ENCODE measurements at regions not wholly inside any gene's neighbourhood (a gene's known extent, or its start where the extent isn't known, plus 50 kb on each side); places are given as distances from the start of the nearest gene placed in this dataset.

GRCh38 chr18:40984856-40985255 is 970.2 kb upstream of the PIK3C3 start:
- no peaks in the 10 kb centered on the region for H3K36me3 ChIP-seq (ENCODE audit: control insufficient read depth in 4 of 4, insufficient read depth in 3 of 4, low read depth in 1 of 4, low read length in 3 of 4)
- H3K4me1 ChIP-seq (ENCODE audit: control insufficient read depth in 4 of 4, insufficient read depth in 4 of 4, low read length in 3 of 4) = peaks cover 0 to 1% (median 0%) of the 10 kb centered on the region in 4 donors
- no peak for TF ChIP-seq MAX (IDR thresholded peaks at IDR 0.05)
- TF ChIP-seq RAD21 (IDR thresholded peaks at IDR 0.05) = no peak
- H3K9me3 ChIP-seq (ENCODE audit: control insufficient read depth in 4 of 4, low read length in 3 of 4) = no peaks in the 10 kb centered on the region
- no peak for DNase-seq (ENCODE audit: low spot score)
- H3K27ac ChIP-seq (ENCODE audit: low read depth in 1 of 2, low read length in 2 of 2) = no peak overlapping the region
- no peak overlapping the region for H3K9ac ChIP-seq (ENCODE audit: low read depth in 1 of 2, low read length in 2 of 2)
- no peaks in the 10 kb centered on the region for H3K27me3 ChIP-seq (ENCODE audit: control insufficient read depth in 4 of 4, insufficient read depth in 4 of 4, low read length in 3 of 4)
- no peak overlapping the region for H3K4me3 ChIP-seq (ENCODE audit: low read depth in 1 of 3, low read length in 3 of 3)
- WGBS = 88% methylated on average over 1 of the region's 1 CpG

- 75% methylated on average over 1 of the region's 1 CpG for WGBS
- Histone ChIP-seq H3K4me1 (ENCODE audit: control insufficient read depth in 4 of 4, insufficient read depth in 4 of 4, low read length in 3 of 4) (peaks cover 0 to 1% (median 0%) of the 10 kb centered on the region in 4 donors), H3K4me3 (ENCODE audit: low read depth in 1 of 3, low read length in 3 of 3) (no peak overlapping the region), H3K9me3 (ENCODE audit: control insufficient read depth in 4 of 4, low read length in 3 of 4) (no peaks in the 10 kb centered on the region), H3K27ac (ENCODE audit: low read depth in 1 of 2, low read length in 2 of 2) (no peak overlapping the region), H3K9ac (ENCODE audit: low read depth in 1 of 2, low read length in 2 of 2) (no peak overlapping the region), H3K27me3 (ENCODE audit: control insufficient read depth in 4 of 4, insufficient read depth in 4 of 4, low read length in 3 of 4) (no peaks in the 10 kb centered on the region), H3K36me3 (ENCODE audit: control insufficient read depth in 4 of 4, insufficient read depth in 3 of 4, low read depth in 1 of 4, low read length in 3 of 4) (no peaks in the 10 kb centered on the region)
- no peak for DNase-seq (ENCODE audit: low spot score)
- TF ChIP-seq RXRA (IDR thresholded peaks at IDR 0.05) (no peak), HNF4G (IDR thresholded peaks at IDR 0.05) (no peak), EGR1 (IDR thresholded peaks at IDR 0.05; ENCODE audit: low read depth in 2 of 2) (no peak), ATF3 (IDR thresholded peaks at IDR 0.05) (no peak), CTCF (IDR thresholded peaks at IDR 0.05; ENCODE audit: low read depth, low read length, missing input control) (no peak), FOXA1 (IDR thresholded peaks at IDR 0.05) (no peak), FOXA2 (IDR thresholded peaks at IDR 0.05) (no peak), RAD21 (IDR thresholded peaks at IDR 0.05) (no peak), HNF4A (conservative IDR thresholded peaks at IDR 0.05) (no peak), GABPA (IDR thresholded peaks at IDR 0.05 in 1 of 2, conservative IDR thresholded peaks at IDR 0.05 in 1 of 2) (no peak), TAF1 (conservative IDR thresholded peaks at IDR 0.05) (no peak), SP1 (IDR thresholded peaks at IDR 0.05) (no peak), NR2F2 (IDR thresholded peaks at IDR 0.05) (no peak), JUND (IDR thresholded peaks at IDR 0.05) (no peak), YY1 (IDR thresholded peaks at IDR 0.05) (no peak), MAX (IDR thresholded peaks at IDR 0.05) (no peak)
- TF ChIP-seq, protein P1, sequence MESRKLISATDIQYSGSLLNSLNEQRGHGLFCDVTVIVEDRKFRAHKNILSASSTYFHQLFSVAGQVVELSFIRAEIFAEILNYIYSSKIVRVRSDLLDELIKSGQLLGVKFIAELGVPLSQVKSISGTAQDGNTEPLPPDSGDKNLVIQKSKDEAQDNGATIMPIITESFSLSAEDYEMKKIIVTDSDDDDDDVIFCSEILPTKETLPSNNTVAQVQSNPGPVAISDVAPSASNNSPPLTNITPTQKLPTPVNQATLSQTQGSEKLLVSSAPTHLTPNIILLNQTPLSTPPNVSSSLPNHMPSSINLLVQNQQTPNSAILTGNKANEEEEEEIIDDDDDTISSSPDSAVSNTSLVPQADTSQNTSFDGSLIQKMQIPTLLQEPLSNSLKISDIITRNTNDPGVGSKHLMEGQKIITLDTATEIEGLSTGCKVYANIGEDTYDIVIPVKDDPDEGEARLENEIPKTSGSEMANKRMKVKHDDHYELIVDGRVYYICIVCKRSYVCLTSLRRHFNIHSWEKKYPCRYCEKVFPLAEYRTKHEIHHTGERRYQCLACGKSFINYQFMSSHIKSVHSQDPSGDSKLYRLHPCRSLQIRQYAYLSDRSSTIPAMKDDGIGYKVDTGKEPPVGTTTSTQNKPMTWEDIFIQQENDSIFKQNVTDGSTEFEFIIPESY (IDR thresholded peaks at IDR 0.05) = no peak
- TF ChIP-seq, protein P2, sequence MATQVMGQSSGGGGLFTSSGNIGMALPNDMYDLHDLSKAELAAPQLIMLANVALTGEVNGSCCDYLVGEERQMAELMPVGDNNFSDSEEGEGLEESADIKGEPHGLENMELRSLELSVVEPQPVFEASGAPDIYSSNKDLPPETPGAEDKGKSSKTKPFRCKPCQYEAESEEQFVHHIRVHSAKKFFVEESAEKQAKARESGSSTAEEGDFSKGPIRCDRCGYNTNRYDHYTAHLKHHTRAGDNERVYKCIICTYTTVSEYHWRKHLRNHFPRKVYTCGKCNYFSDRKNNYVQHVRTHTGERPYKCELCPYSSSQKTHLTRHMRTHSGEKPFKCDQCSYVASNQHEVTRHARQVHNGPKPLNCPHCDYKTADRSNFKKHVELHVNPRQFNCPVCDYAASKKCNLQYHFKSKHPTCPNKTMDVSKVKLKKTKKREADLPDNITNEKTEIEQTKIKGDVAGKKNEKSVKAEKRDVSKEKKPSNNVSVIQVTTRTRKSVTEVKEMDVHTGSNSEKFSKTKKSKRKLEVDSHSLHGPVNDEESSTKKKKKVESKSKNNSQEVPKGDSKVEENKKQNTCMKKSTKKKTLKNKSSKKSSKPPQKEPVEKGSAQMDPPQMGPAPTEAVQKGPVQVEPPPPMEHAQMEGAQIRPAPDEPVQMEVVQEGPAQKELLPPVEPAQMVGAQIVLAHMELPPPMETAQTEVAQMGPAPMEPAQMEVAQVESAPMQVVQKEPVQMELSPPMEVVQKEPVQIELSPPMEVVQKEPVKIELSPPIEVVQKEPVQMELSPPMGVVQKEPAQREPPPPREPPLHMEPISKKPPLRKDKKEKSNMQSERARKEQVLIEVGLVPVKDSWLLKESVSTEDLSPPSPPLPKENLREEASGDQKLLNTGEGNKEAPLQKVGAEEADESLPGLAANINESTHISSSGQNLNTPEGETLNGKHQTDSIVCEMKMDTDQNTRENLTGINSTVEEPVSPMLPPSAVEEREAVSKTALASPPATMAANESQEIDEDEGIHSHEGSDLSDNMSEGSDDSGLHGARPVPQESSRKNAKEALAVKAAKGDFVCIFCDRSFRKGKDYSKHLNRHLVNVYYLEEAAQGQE (IDR thresholded peaks at IDR 0.05) = no peak
Observed at GRCh38 chr18:40983835-40984234, 971.2 kb upstream of the PIK3C3 start.

All from liver (tissue), 8 donors.